Mesendoderm (in vitro differentiated cells): ENCODE measurements at regions not wholly inside any gene's neighbourhood (a gene's known extent, or its start where the extent isn't known, plus 50 kb on each side); places are given as distances from the start of the nearest gene placed in this dataset.
"Not testable (repeated sequence)": the region's sequence is repeated elsewhere in the genome, so short reads cannot be mapped to it uniquely, and the experiment has no call there.

Source experiments
- DNase-seq: peaks from one replicate; pipeline ENCODE4 v3.0.0; 2013
- H2AK5ac ChIP-seq: 2 replicates; pipeline ENCODE4 v1.6.1; 2013; ENCODE audit warnings: low read length, inconsistent platforms
- H2BK120ac ChIP-seq: 2 replicates; pipeline ENCODE4 v1.6.1; 2013; ENCODE audit warnings: low read depth, mild to moderate bottlenecking, low read length, moderate library complexity, mixed read lengths
- H2BK15ac ChIP-seq: replicated peaks from 2 replicates; pipeline ENCODE4 v1.6.1; 2013; ENCODE audit warnings: low read depth, mild to moderate bottlenecking, moderate library complexity
- H2BK5ac ChIP-seq: 2 replicates; pipeline ENCODE4 v1.6.1; 2013; ENCODE audit warnings: low read length, inconsistent platforms
- H3K18ac ChIP-seq: 2 replicates; pipeline ENCODE4 v1.6.1; 2013; ENCODE audit warnings: mild to moderate bottlenecking, low read length, mixed read lengths
- H3K23ac ChIP-seq: one replicate; pipeline ENCODE4 v1.6.1; 2013; ENCODE audit warnings: low read length
- H3K27ac ChIP-seq: 2 replicates; pipeline ENCODE4 v1.5.1; 2013; ENCODE audit warnings: low read depth, mild to moderate bottlenecking, inconsistent platforms, low read length, moderate library complexity
- H3K27me3 ChIP-seq: 2 replicates; pipeline ENCODE4 v1.6.1; 2013; ENCODE audit warnings: low read length, control low read depth, mild to moderate bottlenecking, inconsistent platforms; ENCODE audit not compliant: insufficient read depth, poor library complexity
- H3K36me3 ChIP-seq: 2 replicates; pipeline ENCODE4 v1.6.1; 2013; ENCODE audit warnings: low read length, inconsistent platforms; ENCODE audit not compliant: control insufficient read depth, insufficient read depth
- H3K4ac ChIP-seq: one replicate; pipeline ENCODE4 v1.6.1; 2013; ENCODE audit warnings: low read depth, mild to moderate bottlenecking, low read length, moderate library complexity
- H3K4me1 ChIP-seq: 2 replicates; pipeline ENCODE4 v1.6.1; 2013; ENCODE audit warnings: low read depth, low read length, inconsistent platforms; ENCODE audit not compliant: control insufficient read depth
- H3K4me2 ChIP-seq: 2 replicates; pipeline ENCODE4 v1.6.1; 2013; ENCODE audit warnings: low read length
- H3K4me3 ChIP-seq: 2 replicates; pipeline ENCODE4 v1.5.1; 2013; ENCODE audit warnings: mild to moderate bottlenecking, low read length
- H3K56ac ChIP-seq: one replicate; pipeline ENCODE4 v1.6.1; 2013; ENCODE audit warnings: low read length
- H3K79me1 ChIP-seq: 2 replicates; pipeline ENCODE4 v1.6.1; 2013; ENCODE audit warnings: low read length, inconsistent platforms
- H3K79me2 ChIP-seq: 2 replicates; pipeline ENCODE4 v1.6.1; 2013; ENCODE audit warnings: mild to moderate bottlenecking, low read length; ENCODE audit not compliant: control insufficient read depth, insufficient read depth
- H3K9ac ChIP-seq: 2 replicates; pipeline ENCODE4 v1.6.1; 2013; ENCODE audit warnings: low read length, inconsistent platforms
- H4K5ac ChIP-seq: one replicate; pipeline ENCODE4 v1.6.1; 2013; ENCODE audit warnings: low read length
- H4K8ac ChIP-seq: one replicate; pipeline ENCODE4 v1.6.1; 2013; ENCODE audit warnings: low read depth, mild to moderate bottlenecking, control low read depth, low read length, moderate library complexity
- WGBS: extraction: QIAGEN DNeasy Blood & Tissue Kit; methylation state at CpG from one replicate; pipeline ENCODE4 v1.1.7; 2013; ENCODE audit warnings: low lambda C conversion rate, missing lambda C conversion rate; ENCODE audit not compliant: insufficient coverage; ENCODE audit errors: extremely low coverage; 5-methylcytosine and 5-hydroxymethylcytosine counted together

- no peak overlapping the region for H3K23ac ChIP-seq
- no peaks in the 10 kb centered on the region for H3K27me3 ChIP-seq
- H3K79me2 ChIP-seq, result no peaks in the 10 kb centered on the region
- no peaks in the 10 kb centered on the region for H3K36me3 ChIP-seq
- H2AK5ac ChIP-seq, result no peak overlapping the region
- H2BK120ac ChIP-seq, result no peak overlapping the region
- WGBS, result no CpG with 5 or more reads among the region's 3 CpGs
- no peak overlapping the region for H3K56ac ChIP-seq
- no peak overlapping the region for H3K9ac ChIP-seq
- no peak overlapping the region for H4K5ac ChIP-seq
- no peaks in the 10 kb centered on the region for H3K79me1 ChIP-seq
- H3K4me1 ChIP-seq, result no peaks in the 10 kb centered on the region
- no peak overlapping the region for H2BK15ac ChIP-seq
- no peak overlapping the region for H3K4me3 ChIP-seq
- no peak overlapping the region for H3K4ac ChIP-seq
- no peak overlapping the region for H3K18ac ChIP-seq
- no peak overlapping the region for H3K27ac ChIP-seq
- H2BK5ac ChIP-seq, result no peak overlapping the region
- H4K8ac ChIP-seq, result no peak overlapping the region
- H3K4me2 ChIP-seq, result no peak overlapping the region
- peak; percentile 14 for DNase-seq
Observed at GRCh38 chr2:49309461-49309860, 155.1 kb upstream of the FSHR start.

GRCh38 chr2:49306925-49307324 lies 152.6 kb upstream of the FSHR start:
- Histone ChIP-seq H3K4me3 (no peak overlapping the region), H4K5ac (no peak overlapping the region), H3K18ac (no peak overlapping the region), H4K8ac (no peak overlapping the region), H3K23ac (no peak overlapping the region), H3K79me1 (no peaks in the 10 kb centered on the region), H3K56ac (no peak overlapping the region), H3K9ac (no peak overlapping the region), H3K27me3 (no peaks in the 10 kb centered on the region), H2BK5ac (no peak overlapping the region), H2BK15ac (no peak overlapping the region), H2AK5ac (no peak overlapping the region), H3K79me2 (no peaks in the 10 kb centered on the region), H3K36me3 (no peaks in the 10 kb centered on the region), H3K4ac (no peak overlapping the region), H3K4me2 (no peak overlapping the region), H3K27ac (no peak overlapping the region), H3K4me1 (no peaks in the 10 kb centered on the region), H2BK120ac (no peak overlapping the region)
- WGBS, result no CpG with 5 or more reads among the region's 3 CpGs
- DNase-seq, result no peak

GRCh38 chr2:49298693-49299092 lies 144.4 kb upstream of the FSHR start:
- H3K27ac ChIP-seq, result not testable (repeated sequence)

GRCh38 chr2:49298230-49298629 lies 143.9 kb upstream of the FSHR start:
- H3K23ac ChIP-seq, result no peak overlapping the region
- H3K36me3 ChIP-seq, result no peaks in the 10 kb centered on the region
- no peak overlapping the region for H2AK5ac ChIP-seq
- H3K27me3 ChIP-seq, result no peaks in the 10 kb centered on the region
- H3K79me1 ChIP-seq, result no peaks in the 10 kb centered on the region
- H3K4me1 ChIP-seq, result no peaks in the 10 kb centered on the region
- H3K27ac ChIP-seq, result no peak overlapping the region
- H3K18ac ChIP-seq, result no peak overlapping the region
- H3K56ac ChIP-seq, result no peak overlapping the region
- H3K79me2 ChIP-seq, result no peaks in the 10 kb centered on the region
- no peak overlapping the region for H2BK120ac ChIP-seq
- no peak overlapping the region for H4K8ac ChIP-seq
- H3K9ac ChIP-seq, result no peak overlapping the region
- no peak overlapping the region for H3K4me3 ChIP-seq
- H2BK15ac ChIP-seq, result no peak overlapping the region
- H2BK5ac ChIP-seq, result no peak overlapping the region
- DNase-seq, result no peak
- H4K5ac ChIP-seq, result no peak overlapping the region
- no peak overlapping the region for H3K4ac ChIP-seq
- no peak overlapping the region for H3K4me2 ChIP-seq
- WGBS, result no CpG with 5 or more reads among the region's 7 CpGs

More at GRCh38 chr2:49298693-49299092, 144.4 kb upstream of the FSHR start:
- H3K18ac ChIP-seq, H3K4me3 ChIP-seq, H4K8ac ChIP-seq, H3K56ac ChIP-seq, DNase-seq, H3K4ac ChIP-seq, H2AK5ac ChIP-seq, H3K79me1 ChIP-seq, H3K4me2 ChIP-seq, H3K27me3 ChIP-seq, H2BK15ac ChIP-seq, H3K23ac ChIP-seq, H2BK120ac ChIP-seq, H3K4me1 ChIP-seq, H3K36me3 ChIP-seq, H2BK5ac ChIP-seq, H3K9ac ChIP-seq, H4K5ac ChIP-seq, H3K79me2 ChIP-seq: not testable (repeated sequence)
- WGBS, result no CpG with 5 or more reads among the region's 5 CpGs

GRCh38 chr2:49296107-49296867 lies 142.0 kb upstream of the FSHR start:
- no peak for DNase-seq
- Histone ChIP-seq H2AK5ac (no peak overlapping the region), H3K4me2 (no peak overlapping the region), H2BK15ac (peak overlapping the region; percentile 64), H3K4me3 (no peak overlapping the region), H3K4ac (peak overlapping the region; percentile 87), H3K36me3 (no peaks in the 10 kb centered on the region), H2BK120ac (no peak overlapping the region), H3K56ac (no peak overlapping the region), H4K5ac (no peak overlapping the region), H3K79me2 (no peaks in the 10 kb centered on the region), H3K18ac (peak overlapping the region; percentile 84), H4K8ac (no peak overlapping the region), H3K4me1 (no peaks in the 10 kb centered on the region), H3K23ac (no peak overlapping the region), H3K27ac (no peak overlapping the region), H2BK5ac (no peak overlapping the region), H3K27me3 (no peaks in the 10 kb centered on the region), H3K9ac (no peak overlapping the region), H3K79me1 (no peaks in the 10 kb centered on the region)
- WGBS, result no CpG with 5 or more reads among the region's 6 CpGs

- H2BK15ac ChIP-seq, result no peak overlapping the region
- H3K27me3 ChIP-seq, result no peaks in the 10 kb centered on the region
- no peak overlapping the region for H3K9ac ChIP-seq
- H2BK5ac ChIP-seq, result no peak overlapping the region
- H3K18ac ChIP-seq, result no peak overlapping the region
- no peaks in the 10 kb centered on the region for H3K79me2 ChIP-seq
- DNase-seq, result peak; percentile 66
- H3K4ac ChIP-seq, result no peak overlapping the region
- H2BK120ac ChIP-seq, result no peak overlapping the region
- no peak overlapping the region for H4K8ac ChIP-seq
- H3K4me3 ChIP-seq, result no peak overlapping the region
- H2AK5ac ChIP-seq, result no peak overlapping the region
- no peak overlapping the region for H3K23ac ChIP-seq
- no peak overlapping the region for H3K56ac ChIP-seq
- no peaks in the 10 kb centered on the region for H3K4me1 ChIP-seq
- H3K79me1 ChIP-seq, result no peaks in the 10 kb centered on the region
- H4K5ac ChIP-seq, result no peak overlapping the region
- no peaks in the 10 kb centered on the region for H3K36me3 ChIP-seq
- H3K27ac ChIP-seq, result no peak overlapping the region
- no peak overlapping the region for H3K4me2 ChIP-seq
Observed at GRCh38 chr2:49294225-49294624, 139.9 kb upstream of the FSHR start.
